ENCODE measurements at regions not wholly inside any gene's neighbourhood (a gene's known extent, or its start where the extent isn't known, plus 50 kb on each side); places are given as distances from the start of the nearest gene placed in this dataset.

DNA sequence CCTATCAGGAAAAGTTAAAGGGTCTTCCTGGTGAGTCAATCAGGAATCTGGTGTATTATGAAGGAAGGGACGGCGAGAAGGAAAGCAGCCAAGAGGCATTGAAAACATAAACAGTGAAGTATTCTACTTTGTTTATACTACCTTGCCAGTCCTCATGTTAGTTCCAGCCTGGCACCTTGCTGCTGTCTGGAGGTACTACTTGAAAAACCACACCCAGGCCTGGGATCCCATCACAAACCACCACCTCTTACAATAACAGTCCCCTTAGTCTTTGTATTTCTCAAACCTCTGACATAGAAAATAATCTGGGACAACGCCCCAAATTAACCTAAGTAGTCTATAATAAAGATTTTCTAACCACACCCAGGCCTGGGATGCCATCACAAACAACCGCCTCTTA is 676.7 kb upstream of the SOX9 start:
- Histone ChIP-seq H3K9me3 (replicated peaks; ENCODE audit: control insufficient read depth, insufficient read depth, low read length) (no peaks in the 10 kb centered on the region), H3K9ac (replicated peaks; ENCODE audit: extremely low read depth, insufficient read depth, low read length) (no peak overlapping the region), H3K79me2 (ENCODE audit: control insufficient read depth, insufficient read depth, low read length) (no peaks in the 10 kb centered on the region), H3K36me3 (ENCODE audit: control insufficient read depth in 2 of 2, extremely low read depth in 1 of 2, insufficient read depth in 2 of 2, low read length in 2 of 2) (no peaks in the 10 kb centered on the region), H4K20me1 (replicated peaks; ENCODE audit: control insufficient read depth, extremely low read depth, insufficient read depth, low read length) (no peaks in the 10 kb centered on the region), H2AFZ (ENCODE audit: low read depth, low read length) (no peak overlapping the region), H3K9me1 (replicated peaks; ENCODE audit: control insufficient read depth, extremely low read depth, insufficient read depth, low read length) (no peaks in the 10 kb centered on the region), H3K27me3 (ENCODE audit: control insufficient read depth in 2 of 2, insufficient read depth in 2 of 2, low read length in 2 of 2) (no peaks in the 10 kb centered on the region), H3K4me3 (replicated peaks in 1 of 3; ENCODE audit: insufficient read depth in 1 of 3, low read depth in 1 of 3, low read length in 3 of 3) (no peak overlapping the region), H3K27ac (ENCODE audit: insufficient read depth, low read depth, low read length) (no peak overlapping the region), H3K4me2 (ENCODE audit: insufficient read depth, low read length) (no peak overlapping the region), H3K4me1 (ENCODE audit: control insufficient read depth, extremely low read depth, insufficient read depth, low read length) (no peaks in the 10 kb centered on the region)
- intact Hi-C loops (cut with micrococcal nuclease): no loop called here
- BruUV-seq (replicated peaks): no TSS peak
- dilution Hi-C loops (cut with MboI; ENCODE audit: extremely low pct_ligation_motif_present, low sequenced_read_pairs): no loop called here
- ChIA-PET POLR2A (no interaction called here), CTCF (no interaction called here)
- TF ChIP-seq FOS (IDR thresholded peaks at IDR 0.05; ENCODE audit: borderline replicate concordance, insufficient read depth, low read length): no peak
- TF ChIP-seq, protein P1, sequence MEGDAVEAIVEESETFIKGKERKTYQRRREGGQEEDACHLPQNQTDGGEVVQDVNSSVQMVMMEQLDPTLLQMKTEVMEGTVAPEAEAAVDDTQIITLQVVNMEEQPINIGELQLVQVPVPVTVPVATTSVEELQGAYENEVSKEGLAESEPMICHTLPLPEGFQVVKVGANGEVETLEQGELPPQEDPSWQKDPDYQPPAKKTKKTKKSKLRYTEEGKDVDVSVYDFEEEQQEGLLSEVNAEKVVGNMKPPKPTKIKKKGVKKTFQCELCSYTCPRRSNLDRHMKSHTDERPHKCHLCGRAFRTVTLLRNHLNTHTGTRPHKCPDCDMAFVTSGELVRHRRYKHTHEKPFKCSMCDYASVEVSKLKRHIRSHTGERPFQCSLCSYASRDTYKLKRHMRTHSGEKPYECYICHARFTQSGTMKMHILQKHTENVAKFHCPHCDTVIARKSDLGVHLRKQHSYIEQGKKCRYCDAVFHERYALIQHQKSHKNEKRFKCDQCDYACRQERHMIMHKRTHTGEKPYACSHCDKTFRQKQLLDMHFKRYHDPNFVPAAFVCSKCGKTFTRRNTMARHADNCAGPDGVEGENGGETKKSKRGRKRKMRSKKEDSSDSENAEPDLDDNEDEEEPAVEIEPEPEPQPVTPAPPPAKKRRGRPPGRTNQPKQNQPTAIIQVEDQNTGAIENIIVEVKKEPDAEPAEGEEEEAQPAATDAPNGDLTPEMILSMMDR (IDR thresholded peaks at IDR 0.05; ENCODE audit: extremely low read depth in 1 of 2, insufficient read depth in 1 of 2, low read depth in 1 of 2, low read length in 2 of 2): no peak
- TF ChIP-seq, protein P2, sequence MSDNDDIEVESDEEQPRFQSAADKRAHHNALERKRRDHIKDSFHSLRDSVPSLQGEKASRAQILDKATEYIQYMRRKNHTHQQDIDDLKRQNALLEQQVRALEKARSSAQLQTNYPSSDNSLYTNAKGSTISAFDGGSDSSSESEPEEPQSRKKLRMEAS (IDR thresholded peaks at IDR 0.05; ENCODE audit: insufficient read depth, insufficient read length): no peak
- no peak for TF ChIP-seq POLR2A (IDR thresholded peaks at IDR 0.05; ENCODE audit: low read depth, low read length)
- no peak for TF ChIP-seq EZH2 (IDR thresholded peaks at IDR 0.05; ENCODE audit: borderline replicate concordance, low read depth, low read length, severe bottlenecking)
- no peak for TF ChIP-seq POLR2AphosphoS5 (IDR thresholded peaks at IDR 0.05; ENCODE audit: insufficient read depth, low read depth, low read length)
- TF ChIP-seq JUN (IDR thresholded peaks at IDR 0.05; ENCODE audit: borderline replicate concordance, insufficient read depth, insufficient read length, low read depth): no peak
- no peak for TF ChIP-seq MYC (IDR thresholded peaks at IDR 0.05; ENCODE audit: low read depth, low read length)
- TF ChIP-seq GATA2 (IDR thresholded peaks at IDR 0.05; ENCODE audit: insufficient read depth, insufficient read length, low read depth, low read length): no peak
- DNase-seq (ENCODE audit: low read depth, low spot score) (no peak), FAIRE-seq (no peak)

Data from endothelial cell of umbilical vein (primary cell).